Keratinocyte (primary cell): ENCODE measurements at regions not wholly inside any gene's neighbourhood (a gene's known extent, or its start where the extent isn't known, plus 50 kb on each side); places are given as distances from the start of the nearest gene placed in this dataset.

Experiments
- DNase-seq: peaks from one replicate; pipeline ENCODE4 v3.0.0-alpha.2; 2011; ENCODE audit warnings: low read depth, missing footprints, low spot score
- FAIRE-seq: peaks from 2 replicates; lab custom pipeline; 2011; peaks lifted over from hg19 to GRCh38; lab: Jason Lieb, UNC
- H2AFZ ChIP-seq: 2 replicates; pipeline ENCODE4 v1.6.0; 2012; ENCODE audit warnings: low read length, control low read depth, inconsistent platforms; ENCODE audit not compliant: control insufficient read depth
- H3K27ac ChIP-seq: 2 replicates; pipeline ENCODE4 v1.5.1; 2011; ENCODE audit warnings: low read length; ENCODE audit not compliant: control insufficient read depth, insufficient read depth
- H3K27me3 ChIP-seq: 3 replicates; pipeline ENCODE4 v1.6.0; 2011; ENCODE audit warnings: low read length; ENCODE audit not compliant: control insufficient read depth, insufficient read depth; ENCODE audit errors: extremely low read depth
- H3K36me3 ChIP-seq, 2 experiments: 2 replicates in 1 of 2; 3 replicates in 1 of 2; pipeline ENCODE4 v1.5.1; 2011; ENCODE audit warnings: low read length in 2 of 2, mild to moderate bottlenecking in 1 of 2; ENCODE audit not compliant: control insufficient read depth in 2 of 2, insufficient read depth in 2 of 2; ENCODE audit errors: extremely low read depth in 1 of 2
- H3K4me1 ChIP-seq: 3 replicates; pipeline ENCODE4 v1.5.1; 2011; ENCODE audit warnings: low read length; ENCODE audit not compliant: control insufficient read depth, insufficient read depth; ENCODE audit errors: extremely low read depth
- H3K4me2 ChIP-seq: 3 replicates; pipeline ENCODE4 v1.6.0; 2011; ENCODE audit warnings: low read depth, low read length; ENCODE audit not compliant: control insufficient read depth, insufficient read depth; ENCODE audit errors: extremely low read depth
- H3K4me3 ChIP-seq, 3 experiments: fragments of 200-600 bp in 1 of 3; sonication (generic) in 1 of 3; 2 replicates in 2 of 3; 3 replicates in 1 of 3; pipeline ENCODE4 v1.5.1; 2011 to 2016; ENCODE audit warnings: low read length in 3 of 3, mild to moderate bottlenecking in 3 of 3, control low read depth in 2 of 3, inconsistent platforms in 1 of 3, low read depth in 1 of 3, mixed read lengths in 1 of 3, mixed run types in 1 of 3, moderate library complexity in 1 of 3; ENCODE audit not compliant: control insufficient read depth in 2 of 3, insufficient read depth in 2 of 3; ENCODE audit errors: extremely low read depth in 1 of 3
- H3K79me2 ChIP-seq: 2 replicates; pipeline ENCODE4 v1.6.0; 2012; ENCODE audit warnings: low read length; ENCODE audit not compliant: control insufficient read depth, insufficient read depth
- H3K9ac ChIP-seq: 3 replicates; pipeline ENCODE4 v1.6.0; 2011; ENCODE audit warnings: low read length; ENCODE audit not compliant: control insufficient read depth, insufficient read depth; ENCODE audit errors: extremely low read depth
- H3K9me1 ChIP-seq: 3 replicates; pipeline ENCODE4 v1.6.0; 2011; ENCODE audit warnings: low read length; ENCODE audit not compliant: control insufficient read depth, insufficient read depth; ENCODE audit errors: extremely low read depth
- H3K9me3 ChIP-seq: 2 replicates; pipeline ENCODE4 v1.5.1; 2012; ENCODE audit warnings: low read depth, low read length; ENCODE audit not compliant: control insufficient read depth
- H4K20me1 ChIP-seq: 3 replicates; pipeline ENCODE4 v1.6.0; 2011; ENCODE audit warnings: low read length; ENCODE audit not compliant: control insufficient read depth, insufficient read depth; ENCODE audit errors: extremely low read depth
- CTCF ChIP-seq, 3 experiments: IDR thresholded peaks in 1 of 3; conservative IDR thresholded peaks in 1 of 3; optimal IDR thresholded peaks in 1 of 3; 2 replicates in 2 of 3; 3 replicates in 1 of 3; pipeline versions ENCODE3 to v1.5.1; 2011; ENCODE audit warnings: low read length in 3 of 3, mild to moderate bottlenecking in 3 of 3, moderate library complexity in 2 of 3, control low read depth in 1 of 3, inconsistent platforms in 1 of 3; ENCODE audit not compliant: insufficient read depth in 2 of 3; ENCODE audit errors: extremely low read depth in 1 of 3
- EZH2 ChIP-seq: IDR thresholded peaks from one replicate; pipeline ENCODE4 v1.6.1; 2012; ENCODE audit warnings: inconsistent platforms, mild to moderate bottlenecking, low read length, moderate library complexity
- dilution Hi-C: fragments of 300-500 bp; cut with MboI; formaldehyde crosslinking; loops from one replicate; pipeline ENCODE4 v1.7.0; 2020; ENCODE audit warnings: low sequenced_read_pairs; ENCODE audit not compliant: extremely low pct_ligation_motif_present

- no peaks in the 10 kb centered on the region for H3K4me1 ChIP-seq
- no peak overlapping the region for H3K27ac ChIP-seq
- no peaks in the 10 kb centered on the region for H3K9me3 ChIP-seq
- no peaks in the 10 kb centered on the region for H4K20me1 ChIP-seq
- H3K4me2 ChIP-seq, result no peak overlapping the region
- no peaks in the 10 kb centered on the region for H3K79me2 ChIP-seq
- TF ChIP-seq CTCF (optimal IDR thresholded peaks at IDR 0.05 in 1 of 3, IDR thresholded peaks at IDR 0.05 in 1 of 3, conservative IDR thresholded peaks at IDR 0.05 in 1 of 3; ENCODE audit: extremely low read depth in 1 of 3, insufficient read depth in 2 of 3, low read length in 3 of 3), result no peak
- TF ChIP-seq EZH2, result no peak
- no peak overlapping the region for H3K9ac ChIP-seq
- no peaks in the 10 kb centered on the region for H3K9me1 ChIP-seq
- no peaks in the 10 kb centered on the region for H3K36me3 ChIP-seq
- no peak for DNase-seq
- no peak overlapping the region for H2AFZ ChIP-seq
- dilution Hi-C loops, result no loop called here
- no peaks in the 10 kb centered on the region for H3K27me3 ChIP-seq
- H3K4me3 ChIP-seq, result no peak overlapping the region
- FAIRE-seq, result no peak
Observed at GRCh38 chr3:130288670-130289069, 56.8 kb upstream of the COL6A5 start.

DNA sequence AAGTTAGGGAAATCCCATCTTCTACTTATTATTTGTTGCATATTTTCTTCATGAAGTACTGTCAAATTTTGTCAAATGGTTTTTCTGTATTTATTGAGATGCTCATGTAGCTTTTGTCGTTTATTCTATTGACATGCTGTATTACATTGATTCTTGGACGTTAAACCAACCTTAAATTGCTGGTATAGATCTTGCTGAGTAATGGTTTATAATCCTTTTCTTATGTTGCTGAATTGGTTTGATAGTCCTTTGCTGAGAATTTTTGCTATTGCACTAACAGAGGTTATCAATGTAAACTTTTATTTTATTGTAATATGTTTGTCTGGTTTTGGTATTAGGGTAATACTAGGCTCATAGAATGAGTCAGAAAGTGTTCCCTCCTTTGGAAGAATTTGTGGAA is 54.3 kb upstream of the COL6A5 start:
- dilution Hi-C loops, result no loop called here

DNA sequence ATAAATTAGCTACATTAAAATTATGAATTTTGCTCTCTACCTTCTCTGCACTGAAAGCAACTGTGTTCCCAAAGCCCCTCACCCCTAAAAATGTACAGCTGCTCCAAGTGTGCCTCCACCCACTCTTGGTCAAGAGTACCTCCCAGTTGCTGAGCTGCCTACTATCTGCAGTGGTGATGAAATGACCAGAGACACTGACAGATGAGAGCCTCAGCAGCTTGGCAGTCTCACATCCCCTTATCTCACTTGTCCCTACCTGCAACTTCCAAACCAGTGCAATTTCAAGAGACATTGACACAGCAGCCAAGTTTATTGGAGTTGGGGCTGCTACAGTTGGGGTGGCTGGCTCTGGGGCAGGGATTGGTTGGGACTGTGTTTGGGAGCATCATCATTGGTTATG is 52.2 kb upstream of the COL6A5 start:
- Histone ChIP-seq H2AFZ (no peak overlapping the region), H3K9me3 (no peaks in the 10 kb centered on the region), H3K4me3 (no peak overlapping the region), H3K9ac (no peak overlapping the region), H3K4me2 (no peak overlapping the region), H3K36me3 (no peaks in the 10 kb centered on the region), H3K9me1 (no peaks in the 10 kb centered on the region), H3K4me1 (no peaks in the 10 kb centered on the region), H3K27me3 (no peaks in the 10 kb centered on the region), H3K79me2 (no peaks in the 10 kb centered on the region), H3K27ac (no peak overlapping the region), H4K20me1 (no peaks in the 10 kb centered on the region)
- DNase-seq (no peak), FAIRE-seq (no peak)
- TF ChIP-seq EZH2 (no peak), CTCF (optimal IDR thresholded peaks at IDR 0.05 in 1 of 3, IDR thresholded peaks at IDR 0.05 in 1 of 3, conservative IDR thresholded peaks at IDR 0.05 in 1 of 3; ENCODE audit: extremely low read depth in 1 of 3, insufficient read depth in 2 of 3, low read length in 3 of 3) (no peak)
- dilution Hi-C loops, result no loop called here

More for the DNA sequence above, 54.3 kb upstream of the COL6A5 start:
- no peaks in the 10 kb centered on the region for H3K9me1 ChIP-seq
- no peak overlapping the region for H2AFZ ChIP-seq
- H3K27me3 ChIP-seq, result no peaks in the 10 kb centered on the region
- no peaks in the 10 kb centered on the region for H3K9me3 ChIP-seq
- H4K20me1 ChIP-seq, result no peaks in the 10 kb centered on the region
- DNase-seq, result no peak
- no peak overlapping the region for H3K4me3 ChIP-seq
- no peak overlapping the region for H3K4me2 ChIP-seq
- no peaks in the 10 kb centered on the region for H3K36me3 ChIP-seq
- no peak overlapping the region for H3K9ac ChIP-seq
- H3K4me1 ChIP-seq, result no peaks in the 10 kb centered on the region
- no peak for FAIRE-seq
- no peak overlapping the region for H3K27ac ChIP-seq
- H3K79me2 ChIP-seq, result no peaks in the 10 kb centered on the region
- no peak for TF ChIP-seq EZH2
